Activated B cell treated with CpG ODN at 0.5 μM for 24 hours (primary cell): ENCODE measurements at regions not wholly inside any gene's neighbourhood (a gene's known extent, or its start where the extent isn't known, plus 50 kb on each side); places are given as distances from the start of the nearest gene placed in this dataset.

Experiments used
- ATAC-seq: fragments of 200-7000 bp; cut with Tn5 transposase; one replicate; pipeline ENCODE4 v1.10.0; 2021; ENCODE audit warnings: low read depth, mild to moderate bottlenecking, moderate library complexity
- CTCF ChIA-PET: fragments of 350-600 bp; sonication (Branson Sonifier 250); formaldehyde crosslinking; loops from one replicate; lab custom pipeline; 2021; ENCODE audit warnings: antibody characterized with exemption; lab: Charles Lee
- POLR2A ChIA-PET: fragments of 350-600 bp; sonication (Branson Sonifier 250); formaldehyde crosslinking; loops from one replicate; lab custom pipeline; 2021; ENCODE audit warnings: antibody characterized with exemption; lab: Charles Lee
- DNase-seq: peaks from one replicate; pipeline ENCODE4 v3.0.0; 2022
- H3K27ac Mint-ChIP-seq: one replicate; pipeline ENCODE4 v1.8.0; 2020; ENCODE audit warnings: mixed read lengths
- H3K27me3 Mint-ChIP-seq: one replicate; pipeline ENCODE4 v1.8.0; 2021; ENCODE audit warnings: mixed read lengths
- H3K36me3 Mint-ChIP-seq: one replicate; pipeline ENCODE4 v1.8.0; 2021; ENCODE audit warnings: low read depth, mixed read lengths
- H3K4me1 Mint-ChIP-seq: one replicate; pipeline ENCODE4 v1.8.0; 2021; ENCODE audit warnings: mixed read lengths
- H3K4me3 Mint-ChIP-seq: one replicate; pipeline ENCODE4 v1.8.0; 2020; ENCODE audit warnings: mild to moderate bottlenecking, mixed read lengths
- H3K9me3 Mint-ChIP-seq: one replicate; pipeline ENCODE4 v1.8.0; 2020; ENCODE audit warnings: mixed read lengths
- intact Hi-C: fragments of 100-400 bp; cut with micrococcal nuclease; formaldehyde crosslinking; loops from one replicate; pipeline ENCODE4 v1.15.1; 2024
- TF ChIP-seq, protein P1 (sequence below): fragments of 200-600 bp; IDR thresholded peaks from one replicate; pipeline ENCODE4 v1.8.0; 2022; ENCODE audit warnings: antibody characterized with exemption, mild to moderate bottlenecking

DNA sequence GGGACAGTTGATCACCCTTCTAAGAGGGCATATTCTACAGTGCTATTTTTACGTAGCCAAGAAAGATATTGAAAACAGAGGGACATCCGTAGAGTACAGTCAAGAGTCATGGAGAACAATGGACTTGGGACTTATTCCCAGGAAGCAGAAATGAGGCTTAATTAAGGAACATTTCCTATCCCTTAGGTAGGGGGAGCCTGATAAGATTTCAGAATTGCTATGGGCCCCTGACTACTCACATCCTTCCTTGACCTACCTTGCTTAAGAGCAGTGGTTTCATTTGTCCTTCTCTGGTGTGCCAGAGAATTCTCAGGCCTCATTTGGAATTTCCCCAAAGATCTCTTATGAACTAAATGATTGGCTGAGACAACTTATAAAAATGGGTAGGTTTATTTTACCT, 189.5 kb upstream of the DTNBP1 start:
- no peaks in the 10 kb centered on the region for H3K4me1 Mint-ChIP-seq
- intact Hi-C loops: no loop called here
- peaks cover 2% of the 10 kb centered on the region for H3K27me3 Mint-ChIP-seq
- H3K9me3 Mint-ChIP-seq: no peaks in the 10 kb centered on the region
- ChIA-PET POLR2A (no interaction called here), CTCF (no interaction called here)
- H3K4me3 Mint-ChIP-seq: no peak overlapping the region
- DNase-seq: no peak
- no peaks in the 10 kb centered on the region for H3K36me3 Mint-ChIP-seq
- TF ChIP-seq, protein P1, sequence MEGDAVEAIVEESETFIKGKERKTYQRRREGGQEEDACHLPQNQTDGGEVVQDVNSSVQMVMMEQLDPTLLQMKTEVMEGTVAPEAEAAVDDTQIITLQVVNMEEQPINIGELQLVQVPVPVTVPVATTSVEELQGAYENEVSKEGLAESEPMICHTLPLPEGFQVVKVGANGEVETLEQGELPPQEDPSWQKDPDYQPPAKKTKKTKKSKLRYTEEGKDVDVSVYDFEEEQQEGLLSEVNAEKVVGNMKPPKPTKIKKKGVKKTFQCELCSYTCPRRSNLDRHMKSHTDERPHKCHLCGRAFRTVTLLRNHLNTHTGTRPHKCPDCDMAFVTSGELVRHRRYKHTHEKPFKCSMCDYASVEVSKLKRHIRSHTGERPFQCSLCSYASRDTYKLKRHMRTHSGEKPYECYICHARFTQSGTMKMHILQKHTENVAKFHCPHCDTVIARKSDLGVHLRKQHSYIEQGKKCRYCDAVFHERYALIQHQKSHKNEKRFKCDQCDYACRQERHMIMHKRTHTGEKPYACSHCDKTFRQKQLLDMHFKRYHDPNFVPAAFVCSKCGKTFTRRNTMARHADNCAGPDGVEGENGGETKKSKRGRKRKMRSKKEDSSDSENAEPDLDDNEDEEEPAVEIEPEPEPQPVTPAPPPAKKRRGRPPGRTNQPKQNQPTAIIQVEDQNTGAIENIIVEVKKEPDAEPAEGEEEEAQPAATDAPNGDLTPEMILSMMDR: no peak
- ATAC-seq: no peak
- no peak overlapping the region for H3K27ac Mint-ChIP-seq

DNA sequence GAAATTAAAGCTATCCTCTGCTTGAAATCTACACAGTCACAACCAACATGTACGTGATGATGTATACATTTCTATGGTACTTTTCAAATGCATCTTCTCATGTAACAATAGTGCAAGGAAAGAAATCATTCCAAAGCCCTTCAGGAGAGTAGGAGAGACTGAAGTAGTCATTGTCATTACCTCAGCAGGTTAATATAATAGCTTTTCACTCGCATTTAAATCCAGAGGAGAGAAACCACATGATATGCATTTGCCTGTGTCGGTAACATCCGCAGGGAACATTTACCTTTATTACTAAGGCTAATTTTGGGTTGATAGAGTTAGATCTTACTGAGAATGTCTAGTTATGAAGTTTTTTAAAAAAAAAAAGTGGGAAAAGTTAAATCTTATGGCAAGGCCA, 186.6 kb upstream of the DTNBP1 start:
- Mint-ChIP-seq H3K4me1 (no peaks in the 10 kb centered on the region), H3K27ac (no peak overlapping the region), H3K27me3 (peaks cover 2% of the 10 kb centered on the region), H3K4me3 (no peak overlapping the region), H3K36me3 (no peaks in the 10 kb centered on the region), H3K9me3 (no peaks in the 10 kb centered on the region)
- ChIA-PET POLR2A (no interaction called here), CTCF (no interaction called here)
- TF ChIP-seq, protein P1: no peak
- DNase-seq (no peak), ATAC-seq (no peak)
- intact Hi-C loops: no loop called here

- ChIA-PET POLR2A (no interaction called here), CTCF (no interaction called here)
- Mint-ChIP-seq H3K36me3 (no peaks in the 10 kb centered on the region), H3K4me3 (no peak overlapping the region), H3K4me1 (no peaks in the 10 kb centered on the region), H3K27ac (no peak overlapping the region), H3K9me3 (no peaks in the 10 kb centered on the region), H3K27me3 (peaks cover 4% of the 10 kb centered on the region)
- no peak for ATAC-seq
- DNase-seq: no peak
- intact Hi-C loops: no loop called here
- TF ChIP-seq, protein P1: no peak
These were observed 182.7 kb upstream of the DTNBP1 start for GRCh38 chr6:15845492-15845891.

GRCh38 chr6:15843764-15844163, 180.9 kb upstream of the DTNBP1 start:
- intact Hi-C loops: no loop called here
- ChIA-PET CTCF (no interaction called here), POLR2A (no interaction called here)
- Mint-ChIP-seq H3K36me3 (no peaks in the 10 kb centered on the region), H3K27me3 (peaks cover 1% of the 10 kb centered on the region), H3K4me1 (no peaks in the 10 kb centered on the region), H3K9me3 (no peaks in the 10 kb centered on the region), H3K4me3 (no peak overlapping the region), H3K27ac (no peak overlapping the region)
- ATAC-seq (no peak), DNase-seq (no peak)
- TF ChIP-seq, protein P1: no peak

DNA sequence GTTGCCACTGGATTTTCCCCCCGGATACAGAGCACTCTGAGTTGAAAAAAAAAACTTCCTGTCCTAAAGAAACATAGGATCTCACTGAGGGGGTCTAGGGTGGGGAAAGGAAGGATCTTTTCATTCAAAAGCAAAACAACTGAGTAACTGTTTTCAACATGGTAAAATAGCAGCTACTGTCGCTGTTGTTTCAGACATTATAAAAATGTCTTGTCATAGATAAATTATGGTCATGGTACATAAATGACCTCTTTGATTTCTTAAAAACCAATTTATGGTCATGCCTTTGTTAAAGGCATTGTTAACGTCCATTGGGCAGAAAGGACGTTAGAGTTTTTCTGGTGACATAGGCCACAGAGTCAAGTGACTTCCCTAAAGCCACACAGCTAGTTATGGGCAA, 180.4 kb upstream of the DTNBP1 start:
- Mint-ChIP-seq H3K27me3 (peaks cover 1% of the 10 kb centered on the region), H3K4me3 (no peak overlapping the region), H3K27ac (no peak overlapping the region), H3K36me3 (no peaks in the 10 kb centered on the region), H3K4me1 (no peaks in the 10 kb centered on the region), H3K9me3 (no peaks in the 10 kb centered on the region)
- intact Hi-C loops: no loop called here
- POLR2A ChIA-PET: no interaction called here
- TF ChIP-seq, protein P1: no peak
- DNase-seq: no peak
- ATAC-seq: no peak
- CTCF ChIA-PET: no interaction called here
